ENCODE measurements at regions not wholly inside any gene's neighbourhood (a gene's known extent, or its start where the extent isn't known, plus 50 kb on each side); places are given as distances from the start of the nearest gene placed in this dataset.
"Not testable (repeated sequence)": the region's sequence is repeated elsewhere in the genome, so short reads cannot be mapped to it uniquely, and the experiment has no call there.

DNA sequence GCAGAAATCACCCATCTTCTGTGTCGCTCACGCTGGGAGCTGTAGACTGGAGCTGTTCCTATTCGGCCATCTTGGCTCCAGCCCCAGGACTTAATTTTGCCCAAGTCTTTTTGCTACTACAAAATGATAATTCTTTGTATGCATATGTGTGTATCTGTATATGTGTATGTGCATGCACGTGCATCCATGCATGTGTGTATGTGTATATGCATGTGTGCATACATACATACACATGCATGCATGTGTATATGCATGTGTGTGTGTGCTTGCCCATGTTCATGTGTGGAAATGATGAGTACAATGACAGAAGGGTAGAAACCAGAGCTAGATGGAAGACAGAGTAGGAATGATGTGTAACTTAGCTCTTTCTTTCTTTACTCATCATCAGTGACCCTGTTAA lies 497.9 kb upstream of the SPRED2 start:
- Histone ChIP-seq H2BK12ac (ENCODE audit: low read length) (no peak overlapping the region), H3K79me2 (ENCODE audit: control insufficient read depth, insufficient read depth, low read length, poor library complexity) (no peaks in the 10 kb centered on the region), H4K12ac (ENCODE audit: low read depth, low read length) (no peak overlapping the region), H3K4me2 (ENCODE audit: low read length) (no peak overlapping the region), H3K9me3 (ENCODE audit: insufficient read depth, low read depth, low read length) (no peaks in the 10 kb centered on the region), H2BK120ac (ENCODE audit: insufficient read depth, low read length, poor library complexity) (no peak overlapping the region), H3K27me3 (ENCODE audit: insufficient read depth, low read length) (no peaks in the 10 kb centered on the region), H3K4me3 (ENCODE audit: low read depth, low read length) (no peak overlapping the region), H3K4me1 (ENCODE audit: control insufficient read depth in 1 of 2, insufficient read depth in 2 of 2, low read length in 2 of 2) (peaks cover 0 to 3% of the 10 kb centered on the region in 2 experiments), H3K18ac (ENCODE audit: low read length) (no peak overlapping the region), H3K79me1 (ENCODE audit: low read length) (no peaks in the 10 kb centered on the region), H3K14ac (ENCODE audit: low read length) (no peak overlapping the region), H2AFZ (ENCODE audit: insufficient read depth, low read length, poor library complexity) (no peak overlapping the region), H3K23ac (ENCODE audit: low read length) (no peak overlapping the region), H3K36me3 (ENCODE audit: control insufficient read depth in 1 of 2, insufficient read depth in 2 of 2, low read length in 2 of 2) (no peaks in the 10 kb centered on the region), H3K4ac (ENCODE audit: low read depth, low read length) (no peak overlapping the region), H2BK5ac (ENCODE audit: low read depth, low read length, poor library complexity) (no peak overlapping the region), H4K8ac (ENCODE audit: low read depth, low read length) (no peak overlapping the region), H3K27ac (ENCODE audit: low read depth, low read length) (no peak overlapping the region), H3K9ac (ENCODE audit: low read length) (no peak overlapping the region), H4K91ac (ENCODE audit: low read depth, low read length) (no peak overlapping the region), H2AK5ac (ENCODE audit: low read length) (no peak overlapping the region)
- WGBS (ENCODE audit: extremely low coverage, insufficient coverage, insufficient read length) = no CpG with 5 or more reads among the region's 4 CpGs
- no peak for DNase-seq

DNA sequence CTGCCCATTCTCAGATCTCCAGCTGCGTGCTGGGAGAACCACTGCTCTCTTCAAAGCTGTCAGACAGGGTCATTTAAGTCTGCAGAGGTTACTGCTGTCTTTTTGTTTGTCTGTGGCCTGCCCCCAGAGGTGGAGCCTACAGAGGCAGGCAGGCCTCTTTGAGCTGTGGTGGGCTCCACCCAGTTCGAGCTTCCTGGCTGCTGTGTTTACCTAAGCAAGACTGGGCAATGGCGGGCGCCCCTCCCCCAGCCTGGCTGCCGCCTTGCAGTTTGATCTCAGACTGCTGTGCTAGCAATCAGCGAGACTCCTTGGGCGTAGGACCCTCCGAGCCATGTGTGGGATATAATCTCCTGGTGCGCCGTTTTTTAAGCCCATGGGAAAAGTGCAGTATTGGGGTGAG lies 497.3 kb upstream of the SPRED2 start:
- not testable (repeated sequence) for H3K4me1 ChIP-seq (ENCODE audit: control insufficient read depth in 1 of 2, insufficient read depth in 2 of 2, low read length in 2 of 2); H2BK12ac ChIP-seq (ENCODE audit: low read length); H3K9me3 ChIP-seq (ENCODE audit: insufficient read depth, low read depth, low read length); H3K27me3 ChIP-seq (ENCODE audit: insufficient read depth, low read length); H3K36me3 ChIP-seq (ENCODE audit: control insufficient read depth in 1 of 2, insufficient read depth in 2 of 2, low read length in 2 of 2); H2BK120ac ChIP-seq (ENCODE audit: insufficient read depth, low read length, poor library complexity); H3K18ac ChIP-seq (ENCODE audit: low read length); H3K4me3 ChIP-seq (ENCODE audit: low read depth, low read length); DNase-seq; H4K12ac ChIP-seq (ENCODE audit: low read depth, low read length); H3K79me1 ChIP-seq (ENCODE audit: low read length); H4K91ac ChIP-seq (ENCODE audit: low read depth, low read length); H4K8ac ChIP-seq (ENCODE audit: low read depth, low read length); H3K4me2 ChIP-seq (ENCODE audit: low read length); H3K4ac ChIP-seq (ENCODE audit: low read depth, low read length); H3K14ac ChIP-seq (ENCODE audit: low read length); H3K23ac ChIP-seq (ENCODE audit: low read length); H3K79me2 ChIP-seq (ENCODE audit: control insufficient read depth, insufficient read depth, low read length, poor library complexity); H3K9ac ChIP-seq (ENCODE audit: low read length); H2BK5ac ChIP-seq (ENCODE audit: low read depth, low read length, poor library complexity); H2AFZ ChIP-seq (ENCODE audit: insufficient read depth, low read length, poor library complexity); H3K27ac ChIP-seq (ENCODE audit: low read depth, low read length); H2AK5ac ChIP-seq (ENCODE audit: low read length)
- no CpG with 5 or more reads among the region's 10 CpGs for WGBS (ENCODE audit: extremely low coverage, insufficient coverage, insufficient read length)

DNA sequence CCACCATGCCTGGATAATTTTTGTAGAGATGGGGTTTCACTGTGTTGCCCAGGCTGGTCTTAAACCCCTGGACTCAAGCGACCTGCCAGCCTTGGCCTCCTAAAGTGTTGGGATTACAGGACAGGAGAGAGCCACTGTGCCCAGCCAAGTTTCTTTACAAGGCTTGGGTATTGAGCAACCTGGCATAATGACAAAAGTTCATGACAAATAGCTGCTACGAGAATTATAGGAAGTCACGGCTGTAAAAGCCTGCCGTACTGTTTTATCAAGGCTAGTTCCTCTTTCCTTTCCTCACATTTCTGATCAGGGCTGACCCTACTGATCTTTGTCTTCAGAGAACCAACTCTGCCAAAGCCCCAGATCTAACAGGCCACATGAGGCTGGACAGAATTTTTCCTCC lies 490.4 kb upstream of the SPRED2 start:
- Histone ChIP-seq H3K4ac (ENCODE audit: low read depth, low read length) (no peak overlapping the region), H2AFZ (ENCODE audit: insufficient read depth, low read length, poor library complexity) (no peak overlapping the region), H2BK120ac (ENCODE audit: insufficient read depth, low read length, poor library complexity) (no peak overlapping the region), H3K4me3 (ENCODE audit: low read depth, low read length) (no peak overlapping the region), H3K36me3 (ENCODE audit: control insufficient read depth in 1 of 2, insufficient read depth in 2 of 2, low read length in 2 of 2) (no peaks in the 10 kb centered on the region), H3K18ac (ENCODE audit: low read length) (no peak overlapping the region), H3K27me3 (ENCODE audit: insufficient read depth, low read length) (no peaks in the 10 kb centered on the region), H3K79me1 (ENCODE audit: low read length) (peaks cover 2% of the 10 kb centered on the region), H2BK12ac (ENCODE audit: low read length) (no peak overlapping the region), H3K9me3 (ENCODE audit: insufficient read depth, low read depth, low read length) (no peaks in the 10 kb centered on the region), H3K79me2 (ENCODE audit: control insufficient read depth, insufficient read depth, low read length, poor library complexity) (no peaks in the 10 kb centered on the region), H3K14ac (ENCODE audit: low read length) (no peak overlapping the region), H3K4me1 (ENCODE audit: control insufficient read depth in 1 of 2, insufficient read depth in 2 of 2, low read length in 2 of 2) (no peaks in the 10 kb centered on the region), H3K9ac (ENCODE audit: low read length) (no peak overlapping the region), H3K23ac (ENCODE audit: low read length) (no peak overlapping the region), H3K4me2 (ENCODE audit: low read length) (no peak overlapping the region), H3K27ac (ENCODE audit: low read depth, low read length) (no peak overlapping the region), H2BK5ac (ENCODE audit: low read depth, low read length, poor library complexity) (no peak overlapping the region), H4K12ac (ENCODE audit: low read depth, low read length) (no peak overlapping the region), H4K91ac (ENCODE audit: low read depth, low read length) (no peak overlapping the region), H2AK5ac (ENCODE audit: low read length) (no peak overlapping the region), H4K8ac (ENCODE audit: low read depth, low read length) (no peak overlapping the region)
- WGBS (ENCODE audit: extremely low coverage, insufficient coverage, insufficient read length) = no CpG with 5 or more reads among the region's 4 CpGs
- peak in 1 of 2 donors; percentile 21 for DNase-seq

DNA sequence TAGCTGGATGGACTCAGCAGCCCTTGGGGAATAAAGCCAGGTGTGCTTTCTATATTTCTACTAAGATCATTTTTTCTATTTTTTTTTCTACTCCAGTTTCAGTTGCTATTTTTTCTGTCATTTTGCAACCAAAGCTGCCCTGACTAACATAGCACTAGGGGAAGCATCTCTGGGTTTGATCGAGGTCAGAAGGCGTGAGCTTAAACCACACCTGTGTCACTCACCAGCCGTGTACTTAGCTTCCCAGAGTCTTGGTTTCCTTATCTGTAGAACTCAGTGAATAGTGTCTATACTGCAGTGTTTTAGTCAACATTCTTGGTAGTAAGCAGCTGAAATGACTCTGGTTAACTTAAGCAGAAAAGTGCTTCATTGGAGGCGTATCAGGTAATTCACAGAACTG lies 489.6 kb upstream of the SPRED2 start:
- Histone ChIP-seq H3K4ac (ENCODE audit: low read depth, low read length) (no peak overlapping the region), H4K91ac (ENCODE audit: low read depth, low read length) (no peak overlapping the region), H3K4me1 (ENCODE audit: control insufficient read depth in 1 of 2, insufficient read depth in 2 of 2, low read length in 2 of 2) (peaks cover 0 to 2% of the 10 kb centered on the region in 2 experiments), H2BK5ac (ENCODE audit: low read depth, low read length, poor library complexity) (no peak overlapping the region), H3K27me3 (ENCODE audit: insufficient read depth, low read length) (no peaks in the 10 kb centered on the region), H3K4me2 (ENCODE audit: low read length) (no peak overlapping the region), H3K23ac (ENCODE audit: low read length) (no peak overlapping the region), H3K14ac (ENCODE audit: low read length) (no peak overlapping the region), H3K79me2 (ENCODE audit: control insufficient read depth, insufficient read depth, low read length, poor library complexity) (no peaks in the 10 kb centered on the region), H4K8ac (ENCODE audit: low read depth, low read length) (no peak overlapping the region), H3K27ac (ENCODE audit: low read depth, low read length) (no peak overlapping the region), H4K12ac (ENCODE audit: low read depth, low read length) (no peak overlapping the region), H3K9ac (ENCODE audit: low read length) (no peak overlapping the region), H2AK5ac (ENCODE audit: low read length) (no peak overlapping the region), H3K79me1 (ENCODE audit: low read length) (peaks cover 2% of the 10 kb centered on the region), H3K36me3 (ENCODE audit: control insufficient read depth in 1 of 2, insufficient read depth in 2 of 2, low read length in 2 of 2) (no peaks in the 10 kb centered on the region), H2BK120ac (ENCODE audit: insufficient read depth, low read length, poor library complexity) (no peak overlapping the region), H2AFZ (ENCODE audit: insufficient read depth, low read length, poor library complexity) (no peak overlapping the region), H3K9me3 (ENCODE audit: insufficient read depth, low read depth, low read length) (no peaks in the 10 kb centered on the region), H3K4me3 (ENCODE audit: low read depth, low read length) (no peak overlapping the region), H3K18ac (ENCODE audit: low read length) (no peak overlapping the region), H2BK12ac (ENCODE audit: low read length) (no peak overlapping the region)
- no CpG with 5 or more reads among the region's 4 CpGs for WGBS (ENCODE audit: extremely low coverage, insufficient coverage, insufficient read length)
- no peak for DNase-seq
